H1 (cell line): ENCODE measurements at regions not wholly inside any gene's neighbourhood (a gene's known extent, or its start where the extent isn't known, plus 50 kb on each side); places are given as distances from the start of the nearest gene placed in this dataset.
"Not testable (repeated sequence)": the region's sequence is repeated elsewhere in the genome, so short reads cannot be mapped to it uniquely, and the experiment has no call there.

Experiments
- CTCF ChIA-PET: fragments of 300-600 bp; sonication (Branson Sonifier 250); formaldehyde crosslinking; loops from one replicate; lab custom pipeline; 2021; ENCODE audit not compliant: partially characterized antibody; lab: Charles Lee
- POLR2A ChIA-PET: fragments of 300-600 bp; sonication (Branson Sonifier 250); formaldehyde crosslinking; loops from one replicate; lab custom pipeline; 2021; ENCODE audit warnings: inconsistent platforms; ENCODE audit not compliant: partially characterized antibody; lab: Charles Lee
- DNase-seq, 2 experiments: peaks; one replicate each; pipeline versions ENCODE4 v3.0.0 to v3.0.0-alpha.2; 2010 to 2022; ENCODE audit warnings: low spot score in 2 of 2, low read depth in 1 of 2, mixed read lengths in 1 of 2
- FAIRE-seq: peaks from 2 replicates; lab custom pipeline; 2011; peaks lifted over from hg19 to GRCh38; lab: Jason Lieb, UNC
- H2AFZ ChIP-seq: 2 replicates; pipeline ENCODE4 v1.8.1; 2012; ENCODE audit warnings: low read length, inconsistent platforms
- H2AK5ac ChIP-seq: 2 replicates; pipeline ENCODE4 v1.6.1; 2013; ENCODE audit warnings: low read depth, low read length
- H2BK120ac ChIP-seq: replicated peaks from 2 replicates; pipeline ENCODE3; 2013; ENCODE audit warnings: low read depth, low read length, inconsistent platforms
- H2BK12ac ChIP-seq: 2 replicates; pipeline ENCODE4 v1.6.1; 2013; ENCODE audit warnings: low read depth, low read length
- H2BK15ac ChIP-seq: 2 replicates; pipeline ENCODE4 v1.6.1; 2013; ENCODE audit warnings: low read length
- H2BK20ac ChIP-seq: 2 replicates; pipeline ENCODE4 v1.6.1; 2013; ENCODE audit warnings: low read length
- H2BK5ac ChIP-seq: 2 replicates; pipeline ENCODE4 v1.6.1; 2013; ENCODE audit warnings: low read depth, low read length
- H3K14ac ChIP-seq: 2 replicates; pipeline ENCODE4 v1.6.1; 2013; ENCODE audit warnings: inconsistent platforms; ENCODE audit not compliant: insufficient read length
- H3K18ac ChIP-seq: 2 replicates; pipeline ENCODE4 v1.6.1; 2013; ENCODE audit warnings: low read length; ENCODE audit errors: extremely low read depth
- H3K23ac ChIP-seq: 2 replicates; pipeline ENCODE4 v1.6.1; 2013; ENCODE audit warnings: inconsistent platforms; ENCODE audit not compliant: insufficient read length
- H3K23me2 ChIP-seq: 2 replicates; pipeline ENCODE4 v1.6.1; 2013; ENCODE audit warnings: low read depth, low read length
- H3K27ac ChIP-seq: 2 replicates; pipeline ENCODE4 v1.6.1; 2011; ENCODE audit warnings: low read depth, low read length, inconsistent platforms
- H3K27me3 ChIP-seq, 4 experiments: replicated peaks in 1 of 4; 1 replicate in 1 of 4; 2 replicates in 3 of 4; pipeline versions ENCODE4 v1.6.1 to v1.8.1; 2011 to 2013; ENCODE audit warnings: low read length in 3 of 4, mild to moderate bottlenecking in 3 of 4, inconsistent platforms in 2 of 4, mixed read lengths in 2 of 4, moderate library complexity in 1 of 4; ENCODE audit not compliant: control insufficient read depth in 3 of 4, insufficient read depth in 3 of 4; ENCODE audit errors: extremely low read depth in 1 of 4
- H3K36me3 ChIP-seq, 4 experiments: 2 replicates each; pipeline versions ENCODE4 v1.6.1 to v1.8.1; 2011 to 2013; ENCODE audit warnings: mild to moderate bottlenecking in 4 of 4, low read length in 3 of 4, moderate library complexity in 2 of 4, control low read depth in 1 of 4, inconsistent platforms in 1 of 4; ENCODE audit not compliant: insufficient read depth in 4 of 4, control insufficient read depth in 2 of 4
- H3K4ac ChIP-seq: replicated peaks from 2 replicates; pipeline ENCODE3; 2013; ENCODE audit warnings: low read length, low read depth, mixed read lengths, inconsistent platforms; ENCODE audit not compliant: insufficient read length
- H3K4me1 ChIP-seq, 4 experiments: replicated peaks in 1 of 4; 1 replicate in 1 of 4; 2 replicates in 3 of 4; pipeline versions ENCODE4 v1.6.1 to v1.8.1; 2011 to 2013; ENCODE audit warnings: low read length in 3 of 4, inconsistent platforms in 2 of 4, mixed read lengths in 1 of 4; ENCODE audit not compliant: insufficient read depth in 4 of 4, control insufficient read depth in 3 of 4
- H3K4me2 ChIP-seq, 2 experiments: 2 replicates each; pipeline versions ENCODE4 v1.6.1 to v1.8.1; 2011 to 2013; ENCODE audit warnings: low read depth in 2 of 2, low read length in 2 of 2, control low read depth in 1 of 2, inconsistent platforms in 1 of 2, mild to moderate bottlenecking in 1 of 2; ENCODE audit not compliant: insufficient read depth in 1 of 2
- H3K4me3 ChIP-seq, 4 experiments: fragments of 200-600, 300-600 bp in 1 of 4; sonication (generic), shearing (Covaris generic), sonication (Bioruptor Twin) in 1 of 4; 2 replicates each; pipeline versions ENCODE4 v1.5.1 to v1.8.1; 2011 to 2016; ENCODE audit warnings: low read length in 4 of 4, low read depth in 3 of 4, control low read depth in 2 of 4, inconsistent platforms in 2 of 4, mild to moderate bottlenecking in 2 of 4, mixed read lengths in 1 of 4, moderate library complexity in 1 of 4; ENCODE audit not compliant: insufficient read depth in 2 of 4; ENCODE audit errors: extremely low read depth in 1 of 4
- H3K56ac ChIP-seq: replicated peaks from 2 replicates; pipeline ENCODE3; 2013; ENCODE audit warnings: low read depth, mild to moderate bottlenecking, mixed read lengths, low read length, inconsistent platforms; ENCODE audit not compliant: insufficient read length
- H3K79me1 ChIP-seq: 2 replicates; pipeline ENCODE4 v1.6.1; 2013; ENCODE audit warnings: low read depth, low read length, control low read depth
- H3K79me2 ChIP-seq, 2 experiments: 2 replicates each; pipeline versions ENCODE4 v1.6.1 to v1.8.1; 2012 to 2013; ENCODE audit warnings: low read length in 2 of 2, mild to moderate bottlenecking in 2 of 2, inconsistent platforms in 1 of 2; ENCODE audit not compliant: insufficient read depth in 2 of 2, control insufficient read depth in 1 of 2
- H3K9ac ChIP-seq, 4 experiments: replicated peaks in 1 of 4; 1 replicate in 1 of 4; 2 replicates in 3 of 4; pipeline versions ENCODE4 v1.6.1 to v1.8.1; 2011 to 2013; ENCODE audit warnings: low read depth in 3 of 4, low read length in 3 of 4, control low read depth in 2 of 4, mild to moderate bottlenecking in 2 of 4, moderate library complexity in 2 of 4, inconsistent platforms in 1 of 4; ENCODE audit errors: extremely low read depth in 1 of 4
- H3K9me3 ChIP-seq, 2 experiments: 2 replicates each; pipeline versions ENCODE4 v1.6.1 to v1.8.1; 2012 to 2013; ENCODE audit warnings: mild to moderate bottlenecking in 2 of 2, moderate library complexity in 2 of 2, control low read depth in 1 of 2, inconsistent platforms in 1 of 2, low read depth in 1 of 2, low read length in 1 of 2, mixed read lengths in 1 of 2; ENCODE audit not compliant: insufficient read depth in 2 of 2
- H4K20me1 ChIP-seq, 2 experiments: replicated peaks in 1 of 2; 2 replicates each; pipeline versions ENCODE3 to v1.8.1; 2011 to 2013; ENCODE audit warnings: inconsistent platforms in 2 of 2, low read length in 2 of 2, mild to moderate bottlenecking in 1 of 2; ENCODE audit not compliant: insufficient read depth in 2 of 2, control insufficient read depth in 1 of 2
- H4K5ac ChIP-seq: 2 replicates; pipeline ENCODE4 v1.6.1; 2013; ENCODE audit warnings: low read length, low read depth, mixed read lengths, inconsistent platforms; ENCODE audit not compliant: insufficient read length
- H4K8ac ChIP-seq: 2 replicates; pipeline ENCODE4 v1.8.0; 2013; ENCODE audit warnings: mild to moderate bottlenecking, moderate library complexity, low read length, inconsistent platforms; ENCODE audit not compliant: insufficient read depth; ENCODE audit errors: extremely low read depth
- H4K91ac ChIP-seq: replicated peaks from 2 replicates; pipeline ENCODE3; 2013; ENCODE audit warnings: low read length, mixed read lengths, inconsistent platforms; ENCODE audit not compliant: insufficient read length
- WGBS, 2 experiments: shearing (Covaris generic) in 1 of 2; methylation state at CpG; one replicate each; pipeline versions ENCODE4 v1.1.6 to v1.1.7; 2013 to 2015; ENCODE audit warnings: low lambda C conversion rate in 2 of 2, mixed read lengths in 2 of 2, inconsistent platforms in 1 of 2, low coverage in 1 of 2, missing lambda C conversion rate in 1 of 2; ENCODE audit not compliant: insufficient replicate concordance in 2 of 2, insufficient coverage in 1 of 2, insufficient read length in 1 of 2; ENCODE audit errors: extremely low coverage in 1 of 2, missing lambda C conversion rate in 1 of 2; 5-methylcytosine and 5-hydroxymethylcytosine counted together

DNA sequence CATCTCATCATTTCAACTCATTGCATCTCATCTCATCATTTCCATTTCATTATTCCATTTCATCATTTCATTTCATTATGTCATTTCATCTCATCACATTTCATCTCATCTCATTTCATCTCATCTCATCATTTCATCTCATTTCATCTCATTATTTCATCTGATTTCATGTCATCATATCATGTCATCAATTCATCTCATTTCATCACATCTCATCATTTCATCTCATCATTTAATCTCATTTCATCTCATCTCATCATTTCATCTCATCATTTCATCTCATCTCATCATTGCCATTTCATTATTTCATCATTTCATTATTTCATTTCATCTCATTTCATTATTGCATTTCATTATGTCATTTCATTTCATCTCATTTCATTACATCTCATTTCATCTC lies 410.5 kb downstream of the ZNF33B start:
- H3K36me3 ChIP-seq, H3K4me1 ChIP-seq, H2AK5ac ChIP-seq, H3K79me1 ChIP-seq, FAIRE-seq, DNase-seq, H2BK12ac ChIP-seq, H3K9ac ChIP-seq, H3K4me3 ChIP-seq, H2BK15ac ChIP-seq, H3K18ac ChIP-seq, H4K5ac ChIP-seq, H4K91ac ChIP-seq, H2BK5ac ChIP-seq, H4K20me1 ChIP-seq, H3K14ac ChIP-seq, H3K27ac ChIP-seq, H4K8ac ChIP-seq, H3K4me2 ChIP-seq, H2BK120ac ChIP-seq, H3K4ac ChIP-seq, H2BK20ac ChIP-seq, H2AFZ ChIP-seq, H3K23me2 ChIP-seq, H3K27me3 ChIP-seq, H3K56ac ChIP-seq, POLR2A ChIA-PET, H3K23ac ChIP-seq, H3K79me2 ChIP-seq, CTCF ChIA-PET: not testable (repeated sequence)
- peaks cover 14 to 31% of the 10 kb centered on the region in 2 experiments; a peak in 3 of 4 replicates for H3K9me3 ChIP-seq

DNA sequence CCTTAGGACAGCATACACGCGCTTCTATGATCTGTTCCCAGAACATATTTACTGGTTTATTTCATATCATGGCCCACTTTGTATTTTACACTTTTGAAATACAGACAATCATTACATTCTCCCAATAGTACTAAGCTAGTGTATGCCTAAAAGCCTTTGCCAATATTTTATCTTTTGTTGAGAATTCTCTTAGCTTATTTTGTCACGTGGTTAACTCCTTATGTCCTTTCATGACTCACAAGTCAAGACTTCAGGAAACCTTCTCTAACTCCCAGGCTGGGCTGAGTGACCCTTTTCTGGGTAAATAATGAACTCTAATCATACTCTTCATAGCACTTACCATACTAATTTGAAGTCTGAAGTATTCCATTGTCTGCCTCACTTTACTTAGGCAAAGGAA lies 444.8 kb downstream of the ZNF33B start:
- H3K27me3 ChIP-seq, H2BK120ac ChIP-seq, H3K79me2 ChIP-seq, H3K4ac ChIP-seq, H4K91ac ChIP-seq, H3K4me3 ChIP-seq, H3K23ac ChIP-seq, POLR2A ChIA-PET, H2AFZ ChIP-seq, H3K4me1 ChIP-seq, DNase-seq, H2BK15ac ChIP-seq, H2AK5ac ChIP-seq, H3K9ac ChIP-seq, H4K20me1 ChIP-seq, H3K36me3 ChIP-seq, H3K18ac ChIP-seq, H2BK5ac ChIP-seq, H3K56ac ChIP-seq, FAIRE-seq, CTCF ChIA-PET, H3K27ac ChIP-seq, H4K8ac ChIP-seq, H3K23me2 ChIP-seq, H3K14ac ChIP-seq, H3K79me1 ChIP-seq, H4K5ac ChIP-seq, H2BK12ac ChIP-seq, H2BK20ac ChIP-seq, H3K4me2 ChIP-seq: not testable (repeated sequence)
- peaks cover 7 to 14% of the 10 kb centered on the region in 2 experiments; a peak in 3 of 4 replicates for H3K9me3 ChIP-seq
- WGBS, 2 experiments = 58% methylated on average over 3 of the region's 3 CpGs; no CpG with 5 or more reads in 1 of the 2 experiments
